WTC11 (cell line): ENCODE measurements at regions not wholly inside any gene's neighbourhood (a gene's known extent, or its start where the extent isn't known, plus 50 kb on each side); places are given as distances from the start of the nearest gene placed in this dataset.

Experiments
- ATAC-seq: fragments of 200-7000 bp; cut with Tn5 transposase; 2 replicates; pipeline ENCODE4 v1.10.0; 2021; ENCODE audit warnings: mild to moderate bottlenecking, moderate library complexity
- CTCF ChIA-PET: fragments of 300-600 bp; sonication (Branson Sonifier 250); formaldehyde crosslinking; loops from one replicate; lab custom pipeline; 2021; ENCODE audit warnings: antibody characterized with exemption; lab: Charles Lee
- POLR2A ChIA-PET: fragments of 350-600 bp; sonication (Branson Sonifier 250); formaldehyde crosslinking; loops from one replicate; lab custom pipeline; 2021; ENCODE audit warnings: antibody characterized with exemption; lab: Charles Lee
- DNase-seq: peaks from one replicate; pipeline ENCODE4 v3.0.0; 2021; ENCODE audit warnings: low spot score
- H3K27ac Mint-ChIP-seq: 2 replicates; pipeline ENCODE4 v1.8.0; 2021; ENCODE audit warnings: mixed read lengths
- H3K27me3 Mint-ChIP-seq: 2 replicates; pipeline ENCODE4 v1.8.0; 2021; ENCODE audit warnings: low read depth, mild to moderate bottlenecking, moderate library complexity, mixed read lengths
- H3K36me3 Mint-ChIP-seq: 2 replicates; pipeline ENCODE4 v1.8.0; 2021; ENCODE audit warnings: mixed read lengths
- H3K4me1 Mint-ChIP-seq: 2 replicates; pipeline ENCODE4 v1.8.0; 2022; ENCODE audit warnings: mixed read lengths
- H3K4me3 Mint-ChIP-seq: 2 replicates; pipeline ENCODE4 v1.8.0; 2021; ENCODE audit warnings: mild to moderate bottlenecking, moderate library complexity, mixed read lengths
- H3K9me3 Mint-ChIP-seq: 2 replicates; pipeline ENCODE4 v1.8.0; 2021; ENCODE audit warnings: mixed read lengths
- AR ChIP-seq: fragments of 250-450 bp; sonication (Bioruptor Pico); IDR thresholded peaks from 2 replicates; pipeline ENCODE4 v1.9.0; 2021; ENCODE audit warnings: mild to moderate bottlenecking
- ARID4B ChIP-seq: sonication (generic); formaldehyde crosslinking; IDR thresholded peaks from 2 replicates; pipeline ENCODE4 v1.8.0; 2023; ENCODE audit warnings: missing genetic modification reagents, mild to moderate bottlenecking, borderline replicate concordance
- ESRRA ChIP-seq: sonication (generic); formaldehyde crosslinking; IDR thresholded peaks from 2 replicates; pipeline ENCODE4 v1.8.1; 2022; ENCODE audit warnings: mild to moderate bottlenecking, missing genetic modification reagents, borderline replicate concordance
- IRF1 ChIP-seq: sonication (generic); formaldehyde crosslinking; IDR thresholded peaks from 2 replicates; pipeline ENCODE4 v1.8.0; 2023; ENCODE audit warnings: missing genetic modification reagents
- MXD4 ChIP-seq: fragments of 250-450 bp; sonication (Bioruptor Pico); IDR thresholded peaks from 2 replicates; pipeline ENCODE4 v1.8.0; 2021; ENCODE audit warnings: mild to moderate bottlenecking, moderate library complexity, borderline replicate concordance
- NR1H2 ChIP-seq: sonication (generic); formaldehyde crosslinking; IDR thresholded peaks from 2 replicates; pipeline ENCODE4 v1.9.0; 2021; ENCODE audit warnings: mild to moderate bottlenecking, moderate library complexity, missing genetic modification reagents
- TEAD1 ChIP-seq: sonication (generic); formaldehyde crosslinking; IDR thresholded peaks from 2 replicates; pipeline ENCODE4 v1.8.0; 2022; ENCODE audit warnings: mild to moderate bottlenecking, missing genetic modification reagents
- TP53 ChIP-seq: sonication (generic); formaldehyde crosslinking; IDR thresholded peaks from 2 replicates; pipeline ENCODE4 v1.8.1; 2023; ENCODE audit warnings: mild to moderate bottlenecking, missing genetic modification reagents
- ZNF138 ChIP-seq: sonication (generic); formaldehyde crosslinking; conservative IDR thresholded peaks from 2 replicates; pipeline ENCODE4 v1.8.1; 2022; ENCODE audit warnings: mild to moderate bottlenecking, moderate library complexity, missing genetic modification reagents
- ZNF396 ChIP-seq: fragments of 250-450 bp; sonication (Bioruptor Pico); IDR thresholded peaks from 2 replicates; pipeline ENCODE4 v1.8.0; 2021; ENCODE audit warnings: mild to moderate bottlenecking, moderate library complexity, borderline replicate concordance
- ZNF416 ChIP-seq: fragments of 250-450 bp; sonication (Bioruptor Pico); IDR thresholded peaks from 2 replicates; pipeline ENCODE4 v1.9.0; 2021; ENCODE audit warnings: mild to moderate bottlenecking, inconsistent platforms
- ZNF532 ChIP-seq: fragments of 250-450 bp; sonication (Bioruptor Pico); IDR thresholded peaks from 2 replicates; pipeline ENCODE4 v1.9.0; 2021; ENCODE audit warnings: mild to moderate bottlenecking, borderline replicate concordance
- TF ChIP-seq, protein P1 (sequence below): sonication (generic); formaldehyde crosslinking; IDR thresholded peaks from 2 replicates; pipeline ENCODE4 v1.8.1; 2023; ENCODE audit warnings: mild to moderate bottlenecking, moderate library complexity, missing genetic modification reagents
- TF ChIP-seq, protein P2 (sequence below): sonication (generic); formaldehyde crosslinking; IDR thresholded peaks from 2 replicates; pipeline ENCODE4 v1.8.1; 2023; ENCODE audit warnings: mild to moderate bottlenecking, missing genetic modification reagents
- TF ChIP-seq, protein P3 (sequence below): fragments of 250-450 bp; sonication (Bioruptor Pico); IDR thresholded peaks from 2 replicates; pipeline ENCODE4 v1.8.0; 2021; ENCODE audit warnings: mild to moderate bottlenecking
- TF ChIP-seq, protein P4 (sequence below): fragments of 200-600 bp; IDR thresholded peaks from 2 replicates; pipeline ENCODE4 v1.8.0; 2022; ENCODE audit warnings: antibody characterized with exemption

GRCh38 chr18:25494888-25495287, 142.9 kb upstream of the ZNF521 start (continued):
- TF ChIP-seq, protein P1, sequence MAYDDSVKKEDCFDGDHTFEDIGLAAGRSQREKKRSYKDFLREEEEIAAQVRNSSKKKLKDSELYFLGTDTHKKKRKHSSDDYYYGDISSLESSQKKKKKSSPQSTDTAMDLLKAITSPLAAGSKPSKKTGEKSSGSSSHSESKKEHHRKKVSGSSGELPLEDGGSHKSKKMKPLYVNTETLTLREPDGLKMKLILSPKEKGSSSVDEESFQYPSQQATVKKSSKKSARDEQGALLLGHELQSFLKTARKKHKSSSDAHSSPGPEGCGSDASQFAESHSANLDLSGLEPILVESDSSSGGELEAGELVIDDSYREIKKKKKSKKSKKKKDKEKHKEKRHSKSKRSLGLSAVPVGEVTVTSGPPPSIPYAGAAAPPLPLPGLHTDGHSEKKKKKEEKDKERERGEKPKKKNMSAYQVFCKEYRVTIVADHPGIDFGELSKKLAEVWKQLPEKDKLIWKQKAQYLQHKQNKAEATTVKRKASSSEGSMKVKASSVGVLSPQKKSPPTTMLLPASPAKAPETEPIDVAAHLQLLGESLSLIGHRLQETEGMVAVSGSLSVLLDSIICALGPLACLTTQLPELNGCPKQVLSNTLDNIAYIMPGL (CRISPR knock-in tag), result no peak
- no peak for TF ChIP-seq ARID4B (CRISPR knock-in tag)

- DNase-seq, result no peak
- H3K4me1 Mint-ChIP-seq, result peaks cover 15% of the 10 kb centered on the region
- CTCF ChIA-PET, result no interaction called here
- no peak overlapping the region for H3K4me3 Mint-ChIP-seq
- POLR2A ChIA-PET, result no interaction called here
- H3K9me3 Mint-ChIP-seq, result peaks cover 20% of the 10 kb centered on the region
- H3K27ac Mint-ChIP-seq, result no peak overlapping the region
- H3K36me3 Mint-ChIP-seq, result peaks cover 7% of the 10 kb centered on the region
- 0 out of 2 replicates have a peak, but pooled peaks cover 3% of the 10 kb centered on the region for H3K27me3 Mint-ChIP-seq
- ATAC-seq, result no peak
- TF ChIP-seq NR1H2 (CRISPR knock-in tag) (no peak), ZNF138 (CRISPR knock-in tag) (no peak), ESRRA (CRISPR knock-in tag) (no peak), AR (CRISPR knock-in tag) (no peak), IRF1 (CRISPR knock-in tag) (no peak), TEAD1 (CRISPR knock-in tag) (no peak), MXD4 (CRISPR knock-in tag) (no peak), ZNF416 (no peak), ZNF532 (CRISPR knock-in tag) (no peak), TP53 (CRISPR knock-in tag) (no peak), ZNF396 (CRISPR knock-in tag) (no peak)
- TF ChIP-seq, protein P2, sequence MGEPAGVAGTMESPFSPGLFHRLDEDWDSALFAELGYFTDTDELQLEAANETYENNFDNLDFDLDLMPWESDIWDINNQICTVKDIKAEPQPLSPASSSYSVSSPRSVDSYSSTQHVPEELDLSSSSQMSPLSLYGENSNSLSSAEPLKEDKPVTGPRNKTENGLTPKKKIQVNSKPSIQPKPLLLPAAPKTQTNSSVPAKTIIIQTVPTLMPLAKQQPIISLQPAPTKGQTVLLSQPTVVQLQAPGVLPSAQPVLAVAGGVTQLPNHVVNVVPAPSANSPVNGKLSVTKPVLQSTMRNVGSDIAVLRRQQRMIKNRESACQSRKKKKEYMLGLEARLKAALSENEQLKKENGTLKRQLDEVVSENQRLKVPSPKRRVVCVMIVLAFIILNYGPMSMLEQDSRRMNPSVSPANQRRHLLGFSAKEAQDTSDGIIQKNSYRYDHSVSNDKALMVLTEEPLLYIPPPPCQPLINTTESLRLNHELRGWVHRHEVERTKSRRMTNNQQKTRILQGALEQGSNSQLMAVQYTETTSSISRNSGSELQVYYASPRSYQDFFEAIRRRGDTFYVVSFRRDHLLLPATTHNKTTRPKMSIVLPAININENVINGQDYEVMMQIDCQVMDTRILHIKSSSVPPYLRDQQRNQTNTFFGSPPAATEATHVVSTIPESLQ (CRISPR knock-in tag), result no peak
- TF ChIP-seq, protein P3, sequence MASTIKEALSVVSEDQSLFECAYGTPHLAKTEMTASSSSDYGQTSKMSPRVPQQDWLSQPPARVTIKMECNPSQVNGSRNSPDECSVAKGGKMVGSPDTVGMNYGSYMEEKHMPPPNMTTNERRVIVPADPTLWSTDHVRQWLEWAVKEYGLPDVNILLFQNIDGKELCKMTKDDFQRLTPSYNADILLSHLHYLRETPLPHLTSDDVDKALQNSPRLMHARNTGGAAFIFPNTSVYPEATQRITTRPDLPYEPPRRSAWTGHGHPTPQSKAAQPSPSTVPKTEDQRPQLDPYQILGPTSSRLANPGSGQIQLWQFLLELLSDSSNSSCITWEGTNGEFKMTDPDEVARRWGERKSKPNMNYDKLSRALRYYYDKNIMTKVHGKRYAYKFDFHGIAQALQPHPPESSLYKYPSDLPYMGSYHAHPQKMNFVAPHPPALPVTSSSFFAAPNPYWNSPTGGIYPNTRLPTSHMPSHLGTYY (CRISPR knock-in tag), result no peak
- TF ChIP-seq, protein P4, sequence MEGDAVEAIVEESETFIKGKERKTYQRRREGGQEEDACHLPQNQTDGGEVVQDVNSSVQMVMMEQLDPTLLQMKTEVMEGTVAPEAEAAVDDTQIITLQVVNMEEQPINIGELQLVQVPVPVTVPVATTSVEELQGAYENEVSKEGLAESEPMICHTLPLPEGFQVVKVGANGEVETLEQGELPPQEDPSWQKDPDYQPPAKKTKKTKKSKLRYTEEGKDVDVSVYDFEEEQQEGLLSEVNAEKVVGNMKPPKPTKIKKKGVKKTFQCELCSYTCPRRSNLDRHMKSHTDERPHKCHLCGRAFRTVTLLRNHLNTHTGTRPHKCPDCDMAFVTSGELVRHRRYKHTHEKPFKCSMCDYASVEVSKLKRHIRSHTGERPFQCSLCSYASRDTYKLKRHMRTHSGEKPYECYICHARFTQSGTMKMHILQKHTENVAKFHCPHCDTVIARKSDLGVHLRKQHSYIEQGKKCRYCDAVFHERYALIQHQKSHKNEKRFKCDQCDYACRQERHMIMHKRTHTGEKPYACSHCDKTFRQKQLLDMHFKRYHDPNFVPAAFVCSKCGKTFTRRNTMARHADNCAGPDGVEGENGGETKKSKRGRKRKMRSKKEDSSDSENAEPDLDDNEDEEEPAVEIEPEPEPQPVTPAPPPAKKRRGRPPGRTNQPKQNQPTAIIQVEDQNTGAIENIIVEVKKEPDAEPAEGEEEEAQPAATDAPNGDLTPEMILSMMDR, result no peak
Measured at GRCh38 chr18:25493401-25493800, 141.4 kb upstream of the ZNF521 start.
